ENCODE measurements at regions not wholly inside any gene's neighbourhood (a gene's known extent, or its start where the extent isn't known, plus 50 kb on each side); places are given as distances from the start of the nearest gene placed in this dataset.

GRCh38 chr5:26553079-26553478 lies 485.3 kb downstream of the CDH9 start:
- Histone ChIP-seq H3K36me3 (ENCODE audit: control insufficient read depth, insufficient read depth, low read length) (no peaks in the 10 kb centered on the region), H3K27me3 (ENCODE audit: control insufficient read depth, insufficient read depth, low read length) (no peaks in the 10 kb centered on the region), H3K4me2 (ENCODE audit: low read length) (no peak overlapping the region), H3K9ac (no peak overlapping the region), H3K27ac (no peak overlapping the region), H3K9me3 (ENCODE audit: control insufficient read depth, low read length) (no peaks in the 10 kb centered on the region), H3K4me3 (ENCODE audit: low read depth, low read length) (no peak overlapping the region), H3K79me2 (no peaks in the 10 kb centered on the region), H3K4me1 (no peaks in the 10 kb centered on the region), H2AFZ (no peak overlapping the region)
- no peak for TF ChIP-seq CTCF (IDR thresholded peaks at IDR 0.05)

GRCh38 chr5:26543987-26544386 lies 494.4 kb downstream of the CDH9 start:
- no peak overlapping the region for H3K4me2 ChIP-seq (ENCODE audit: low read length)
- H2AFZ ChIP-seq: no peak overlapping the region
- H3K36me3 ChIP-seq (ENCODE audit: control insufficient read depth, insufficient read depth, low read length): no peaks in the 10 kb centered on the region
- H3K27ac ChIP-seq: no peak overlapping the region
- H3K4me1 ChIP-seq: no peaks in the 10 kb centered on the region
- H3K9me3 ChIP-seq (ENCODE audit: control insufficient read depth, low read length): no peaks in the 10 kb centered on the region
- no peak overlapping the region for H3K4me3 ChIP-seq (ENCODE audit: low read depth, low read length)
- no peak for TF ChIP-seq CTCF (IDR thresholded peaks at IDR 0.05)
- H3K9ac ChIP-seq: no peak overlapping the region
- H3K27me3 ChIP-seq (ENCODE audit: control insufficient read depth, insufficient read depth, low read length): no peaks in the 10 kb centered on the region
- no peaks in the 10 kb centered on the region for H3K79me2 ChIP-seq

GRCh38 chr5:26538226-26538625 lies 500.2 kb downstream of the CDH9 start:
- no peak for TF ChIP-seq CTCF (IDR thresholded peaks at IDR 0.05)
- no peaks in the 10 kb centered on the region for H3K36me3 ChIP-seq (ENCODE audit: control insufficient read depth, insufficient read depth, low read length)
- H3K4me2 ChIP-seq (ENCODE audit: low read length): no peak overlapping the region
- H3K27ac ChIP-seq: no peak overlapping the region
- H2AFZ ChIP-seq: no peak overlapping the region
- H3K27me3 ChIP-seq (ENCODE audit: control insufficient read depth, insufficient read depth, low read length): no peaks in the 10 kb centered on the region
- H3K4me3 ChIP-seq (ENCODE audit: low read depth, low read length): no peak overlapping the region
- H3K79me2 ChIP-seq: no peaks in the 10 kb centered on the region
- H3K9ac ChIP-seq: no peak overlapping the region
- H3K4me1 ChIP-seq: no peaks in the 10 kb centered on the region
- no peaks in the 10 kb centered on the region for H3K9me3 ChIP-seq (ENCODE audit: control insufficient read depth, low read length)

GRCh38 chr5:26535215-26535614 lies 503.2 kb downstream of the CDH9 start:
- Histone ChIP-seq H3K4me1 (no peaks in the 10 kb centered on the region), H3K9ac (no peak overlapping the region), H3K9me3 (ENCODE audit: control insufficient read depth, low read length) (no peaks in the 10 kb centered on the region), H3K27ac (no peak overlapping the region), H3K4me3 (ENCODE audit: low read depth, low read length) (no peak overlapping the region), H3K27me3 (ENCODE audit: control insufficient read depth, insufficient read depth, low read length) (no peaks in the 10 kb centered on the region), H3K79me2 (no peaks in the 10 kb centered on the region), H3K36me3 (ENCODE audit: control insufficient read depth, insufficient read depth, low read length) (no peaks in the 10 kb centered on the region), H2AFZ (no peak overlapping the region), H3K4me2 (ENCODE audit: low read length) (no peak overlapping the region)
- TF ChIP-seq CTCF (IDR thresholded peaks at IDR 0.05): no peak

- no peaks in the 10 kb centered on the region for H3K27me3 ChIP-seq (ENCODE audit: control insufficient read depth, insufficient read depth, low read length)
- H3K4me3 ChIP-seq (ENCODE audit: low read depth, low read length): no peak overlapping the region
- no peak overlapping the region for H3K27ac ChIP-seq
- no peak overlapping the region for H3K4me2 ChIP-seq (ENCODE audit: low read length)
- H3K4me1 ChIP-seq: no peaks in the 10 kb centered on the region
- no peaks in the 10 kb centered on the region for H3K79me2 ChIP-seq
- no peak for TF ChIP-seq CTCF (IDR thresholded peaks at IDR 0.05)
- H2AFZ ChIP-seq: no peak overlapping the region
- no peaks in the 10 kb centered on the region for H3K36me3 ChIP-seq (ENCODE audit: control insufficient read depth, insufficient read depth, low read length)
- no peaks in the 10 kb centered on the region for H3K9me3 ChIP-seq (ENCODE audit: control insufficient read depth, low read length)
- no peak overlapping the region for H3K9ac ChIP-seq
These were observed 508.1 kb downstream of the CDH9 start for GRCh38 chr5:26530305-26530704.

Measured in parathyroid adenoma (tissue), 2 donors.